ENCODE measurements at regions not wholly inside any gene's neighbourhood (a gene's known extent, or its start where the extent isn't known, plus 50 kb on each side); places are given as distances from the start of the nearest gene placed in this dataset.

DNA sequence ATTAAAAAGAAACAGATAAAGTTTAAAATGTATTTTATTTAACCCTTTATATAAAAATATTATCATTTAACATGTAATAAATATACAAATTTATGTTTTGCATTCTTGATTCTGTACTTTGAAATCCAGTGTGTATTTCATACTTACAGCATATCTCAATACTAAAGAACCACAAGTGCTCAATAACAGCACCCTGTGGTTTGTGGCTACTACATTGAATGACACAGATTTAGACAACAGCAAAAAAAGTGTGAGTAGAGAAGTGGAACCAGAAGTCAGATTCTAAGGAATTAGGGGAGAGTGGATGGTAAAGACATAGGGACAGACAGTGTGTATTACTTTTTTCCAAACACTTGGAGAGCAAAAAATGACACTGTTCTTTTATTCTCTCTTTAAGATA is 524.5 kb downstream of the BMP2 start:
- TF ChIP-seq, protein P1, sequence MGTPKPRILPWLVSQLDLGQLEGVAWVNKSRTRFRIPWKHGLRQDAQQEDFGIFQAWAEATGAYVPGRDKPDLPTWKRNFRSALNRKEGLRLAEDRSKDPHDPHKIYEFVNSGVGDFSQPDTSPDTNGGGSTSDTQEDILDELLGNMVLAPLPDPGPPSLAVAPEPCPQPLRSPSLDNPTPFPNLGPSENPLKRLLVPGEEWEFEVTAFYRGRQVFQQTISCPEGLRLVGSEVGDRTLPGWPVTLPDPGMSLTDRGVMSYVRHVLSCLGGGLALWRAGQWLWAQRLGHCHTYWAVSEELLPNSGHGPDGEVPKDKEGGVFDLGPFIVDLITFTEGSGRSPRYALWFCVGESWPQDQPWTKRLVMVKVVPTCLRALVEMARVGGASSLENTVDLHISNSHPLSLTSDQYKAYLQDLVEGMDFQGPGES (IDR thresholded peaks at IDR 0.05; ENCODE audit: low read depth, low read length), result no peak
- TF ChIP-seq, protein P2, sequence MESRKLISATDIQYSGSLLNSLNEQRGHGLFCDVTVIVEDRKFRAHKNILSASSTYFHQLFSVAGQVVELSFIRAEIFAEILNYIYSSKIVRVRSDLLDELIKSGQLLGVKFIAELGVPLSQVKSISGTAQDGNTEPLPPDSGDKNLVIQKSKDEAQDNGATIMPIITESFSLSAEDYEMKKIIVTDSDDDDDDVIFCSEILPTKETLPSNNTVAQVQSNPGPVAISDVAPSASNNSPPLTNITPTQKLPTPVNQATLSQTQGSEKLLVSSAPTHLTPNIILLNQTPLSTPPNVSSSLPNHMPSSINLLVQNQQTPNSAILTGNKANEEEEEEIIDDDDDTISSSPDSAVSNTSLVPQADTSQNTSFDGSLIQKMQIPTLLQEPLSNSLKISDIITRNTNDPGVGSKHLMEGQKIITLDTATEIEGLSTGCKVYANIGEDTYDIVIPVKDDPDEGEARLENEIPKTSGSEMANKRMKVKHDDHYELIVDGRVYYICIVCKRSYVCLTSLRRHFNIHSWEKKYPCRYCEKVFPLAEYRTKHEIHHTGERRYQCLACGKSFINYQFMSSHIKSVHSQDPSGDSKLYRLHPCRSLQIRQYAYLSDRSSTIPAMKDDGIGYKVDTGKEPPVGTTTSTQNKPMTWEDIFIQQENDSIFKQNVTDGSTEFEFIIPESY (IDR thresholded peaks at IDR 0.05; ENCODE audit: borderline replicate concordance, low read depth), result no peak
- TF ChIP-seq TAF1 (IDR thresholded peaks at IDR 0.05; ENCODE audit: borderline replicate concordance, low read depth, low read length) (no peak), MXI1 (IDR thresholded peaks at IDR 0.05; ENCODE audit: low read depth, low read length) (no peak), YY1 (IDR thresholded peaks at IDR 0.05; ENCODE audit: low read depth) (no peak), SMC3 (IDR thresholded peaks at IDR 0.05; ENCODE audit: low read depth, low read length) (no peak)
